WERI-Rb-1 (cell line): ENCODE measurements at regions not wholly inside any gene's neighbourhood (a gene's known extent, or its start where the extent isn't known, plus 50 kb on each side); places are given as distances from the start of the nearest gene placed in this dataset.

Experiments
- DNase-seq: peaks from one replicate; pipeline ENCODE4 v3.0.0-alpha.2; 2020
- H3K27ac ChIP-seq: fragments of 250-450 bp; sonication (Bioruptor Pico); 2 replicates; pipeline ENCODE4 v1.5.1; 2020; ENCODE audit warnings: mild to moderate bottlenecking, moderate library complexity
- H3K27me3 ChIP-seq: fragments of 250-450 bp; sonication (Bioruptor Pico); 2 replicates; pipeline ENCODE4 v1.5.1; 2021; ENCODE audit warnings: mild to moderate bottlenecking, low read depth, moderate library complexity; ENCODE audit not compliant: insufficient read depth, severe bottlenecking
- H3K36me3 ChIP-seq: fragments of 250-450 bp; sonication (Bioruptor Pico); 2 replicates; pipeline ENCODE4 v1.5.1; 2020; ENCODE audit warnings: mild to moderate bottlenecking, moderate library complexity
- H3K4me3 ChIP-seq: 2 replicates; pipeline ENCODE4 v1.5.1; 2011; ENCODE audit warnings: low read depth, mild to moderate bottlenecking, control low read depth, low read length
- H3K9me3 ChIP-seq: fragments of 250-450 bp; sonication (Bioruptor Pico); 2 replicates; pipeline ENCODE4 v1.5.1; 2021; ENCODE audit warnings: mild to moderate bottlenecking, moderate library complexity; ENCODE audit not compliant: severe bottlenecking
- CTCF ChIP-seq: IDR thresholded peaks from 2 replicates; pipeline ENCODE4 v1.5.1; 2011; ENCODE audit warnings: low read depth, mild to moderate bottlenecking, control low read depth, inconsistent platforms, low read length

GRCh38 chr19:31930401-31930800, 415.0 kb upstream of the ZNF507 start:
- Histone ChIP-seq H3K4me3 (no peak overlapping the region), H3K9me3 (no peaks in the 10 kb centered on the region), H3K27me3 (no peaks in the 10 kb centered on the region), H3K36me3 (no peaks in the 10 kb centered on the region), H3K27ac (no peak overlapping the region)
- DNase-seq, result no peak
- TF ChIP-seq CTCF, result no peak

GRCh38 chr19:31937983-31938382, 407.4 kb upstream of the ZNF507 start:
- TF ChIP-seq CTCF, result no peak
- peaks cover 3% of the 10 kb centered on the region for H3K9me3 ChIP-seq
- peak overlapping the region; percentile 67 for H3K27ac ChIP-seq

GRCh38 chr19:31938675-31939074, 406.7 kb upstream of the ZNF507 start:
- no peaks in the 10 kb centered on the region for H3K36me3 ChIP-seq
- H3K27ac ChIP-seq, result peak overlapping the region; percentile 67
- H3K4me3 ChIP-seq, result no peak overlapping the region
- H3K9me3 ChIP-seq, result peaks cover 3% of the 10 kb centered on the region
- TF ChIP-seq CTCF, result no peak
- DNase-seq, result no peak
- no peaks in the 10 kb centered on the region for H3K27me3 ChIP-seq

More at GRCh38 chr19:31937983-31938382, 407.4 kb upstream of the ZNF507 start:
- Histone ChIP-seq H3K36me3 (no peaks in the 10 kb centered on the region), H3K4me3 (no peak overlapping the region), H3K27me3 (no peaks in the 10 kb centered on the region)
- peak; percentile 48 for DNase-seq

DNA sequence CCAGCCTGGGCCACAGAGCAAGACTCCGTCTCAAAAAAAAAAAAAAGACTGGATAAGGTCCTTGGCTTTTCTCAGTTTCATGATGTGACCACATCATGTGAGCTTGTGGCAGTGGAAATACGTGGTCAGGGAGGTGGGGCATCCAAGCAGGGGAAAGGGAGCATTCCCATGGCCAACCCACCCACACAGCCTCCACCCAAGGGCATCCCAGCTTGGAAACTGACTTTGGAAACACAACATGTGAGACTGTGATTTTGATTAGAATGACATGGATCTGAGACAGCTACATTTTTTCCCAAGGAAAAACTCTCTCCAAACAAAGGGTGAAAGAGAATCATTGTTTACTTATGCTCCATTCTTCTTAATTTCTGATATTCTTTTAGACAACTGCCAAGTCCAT, 405.0 kb upstream of the ZNF507 start:
- TF ChIP-seq CTCF, result no peak
- no peaks in the 10 kb centered on the region for H3K36me3 ChIP-seq
- peaks cover 3% of the 10 kb centered on the region for H3K9me3 ChIP-seq
- H3K27ac ChIP-seq, result no peak overlapping the region
- no peak overlapping the region for H3K4me3 ChIP-seq
- H3K27me3 ChIP-seq, result no peaks in the 10 kb centered on the region
- DNase-seq, result no peak

GRCh38 chr19:31943191-31943661, 402.2 kb upstream of the ZNF507 start:
- Histone ChIP-seq H3K27me3 (no peaks in the 10 kb centered on the region), H3K4me3 (no peak overlapping the region), H3K36me3 (no peaks in the 10 kb centered on the region), H3K27ac (no peak overlapping the region), H3K9me3 (peaks cover 3% of the 10 kb centered on the region)
- peak; percentile 66 for DNase-seq
- TF ChIP-seq CTCF, result peak; percentile 41

DNA sequence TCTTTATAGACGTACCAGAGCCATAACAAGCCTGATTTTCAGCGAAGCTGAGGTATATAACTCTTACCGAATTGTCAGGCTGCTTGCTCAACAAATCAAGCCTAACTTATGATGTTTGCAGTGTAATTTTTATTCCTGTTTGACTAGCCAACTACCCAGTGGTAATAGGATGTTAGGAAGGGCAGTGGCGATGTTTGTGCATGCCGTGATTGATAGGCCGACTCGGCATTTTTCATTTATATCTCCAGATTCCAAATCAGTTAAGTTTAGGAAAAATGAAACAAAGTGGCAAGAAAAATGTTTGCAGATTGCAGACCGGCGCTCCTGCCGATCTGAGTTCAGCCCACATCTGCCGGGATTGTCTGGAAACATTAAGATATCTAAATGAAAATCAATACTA, 401.6 kb upstream of the ZNF507 start:
- H3K27ac ChIP-seq, result no peak overlapping the region
- H3K27me3 ChIP-seq, result no peaks in the 10 kb centered on the region
- no peak for TF ChIP-seq CTCF
- no peaks in the 10 kb centered on the region for H3K36me3 ChIP-seq
- H3K9me3 ChIP-seq, result peaks cover 3% of the 10 kb centered on the region
- no peak overlapping the region for H3K4me3 ChIP-seq
- no peak for DNase-seq
